Thyroid gland (tissue), 4 donors: ENCODE measurements at regions not wholly inside any gene's neighbourhood (a gene's known extent, or its start where the extent isn't known, plus 50 kb on each side); places are given as distances from the start of the nearest gene placed in this dataset.

Experiments
- CTCF ChIP-seq, 6 experiments: fragments of 200-600 bp in 3 of 6; fragments of 450-650 bp in 3 of 6; sonication (generic) in 3 of 6; IDR thresholded peaks; one replicate each; pipeline ENCODE4 v1.5.1; 2016 to 2019; ENCODE audit warnings: antibody characterized with exemption in 6 of 6, mild to moderate bottlenecking in 2 of 6, inconsistent platforms in 1 of 6, moderate library complexity in 1 of 6
- POLR2A ChIP-seq, 2 donors: fragments of 450-650 bp; IDR thresholded peaks; one replicate each; pipeline ENCODE4 v1.6.1; 2017; ENCODE audit warnings: antibody characterized with exemption in 2 of 2, mild to moderate bottlenecking in 2 of 2, moderate library complexity in 1 of 2

GRCh38 chr16:72271699-72272240 is 99.8 kb upstream of the PMFBP1 start:
- TF ChIP-seq CTCF (IDR thresholded peaks at IDR 0.05), result no peak
- TF ChIP-seq POLR2A (IDR thresholded peaks at IDR 0.05), result no peak
